ENCODE measurements at regions not wholly inside any gene's neighbourhood (a gene's known extent, or its start where the extent isn't known, plus 50 kb on each side); places are given as distances from the start of the nearest gene placed in this dataset.

GRCh38 chrX:39150621-39151020 lies 349.4 kb downstream of the MID1IP1 start:
- FAIRE-seq: no peak

- no peak for FAIRE-seq
Observed at GRCh38 chrX:39152106-39152649, 350.9 kb downstream of the MID1IP1 start.

GRCh38 chrX:39156051-39156450 lies 354.8 kb downstream of the MID1IP1 start:
- no peak for FAIRE-seq

- no peak for FAIRE-seq
Observed at GRCh38 chrX:39157006-39157405, 355.7 kb downstream of the MID1IP1 start.

GRCh38 chrX:39157796-39158195 lies 356.5 kb downstream of the MID1IP1 start:
- FAIRE-seq: no peak

- no peak for FAIRE-seq
Observed at GRCh38 chrX:39158801-39159657, 357.8 kb downstream of the MID1IP1 start.

GRCh38 chrX:39159921-39160507 lies 358.8 kb downstream of the MID1IP1 start:
- FAIRE-seq: no peak

- FAIRE-seq: no peak
Observed at GRCh38 chrX:39161611-39162255, 360.5 kb downstream of the MID1IP1 start.

GRCh38 chrX:39162322-39162735 lies 361.1 kb downstream of the MID1IP1 start:
- no peak for FAIRE-seq

- no peak for FAIRE-seq
Observed at GRCh38 chrX:39163581-39164126, 362.4 kb downstream of the MID1IP1 start.

- FAIRE-seq: no peak
Observed at GRCh38 chrX:39164212-39164611, 363.0 kb downstream of the MID1IP1 start.

GRCh38 chrX:39165185-39165584 lies 363.9 kb downstream of the MID1IP1 start:
- FAIRE-seq: no peak

- FAIRE-seq: no peak
Observed at GRCh38 chrX:39165773-39166172, 364.5 kb downstream of the MID1IP1 start.

- FAIRE-seq: no peak
Observed at GRCh38 chrX:39167791-39168190, 366.5 kb downstream of the MID1IP1 start.

GRCh38 chrX:39168609-39169008 lies 367.4 kb downstream of the MID1IP1 start:
- no peak for FAIRE-seq

- no peak for FAIRE-seq
Observed at GRCh38 chrX:39169976-39170375, 368.7 kb downstream of the MID1IP1 start.

GRCh38 chrX:39170464-39170863 lies 369.2 kb downstream of the MID1IP1 start:
- FAIRE-seq: no peak

- FAIRE-seq: no peak
Observed at GRCh38 chrX:39171686-39172085, 370.4 kb downstream of the MID1IP1 start.

GRCh38 chrX:39174241-39174771 lies 373.0 kb downstream of the MID1IP1 start:
- FAIRE-seq: no peak

- no peak for FAIRE-seq
Observed at GRCh38 chrX:39174772-39175417, 373.6 kb downstream of the MID1IP1 start.

- FAIRE-seq: no peak
Observed at GRCh38 chrX:39175418-39176057, 374.3 kb downstream of the MID1IP1 start.

- no peak for FAIRE-seq
Observed at GRCh38 chrX:39176105-39176504, 374.8 kb downstream of the MID1IP1 start.

Measured in A204.1 (cell line).